Loucy (cell line): ENCODE measurements at regions not wholly inside any gene's neighbourhood (a gene's known extent, or its start where the extent isn't known, plus 50 kb on each side); places are given as distances from the start of the nearest gene placed in this dataset.

ENCODE experiments used
- H2AFZ ChIP-seq: fragments of 200-600 bp; sonication (generic); 2 replicates; pipeline ENCODE4 v1.6.0; 2016; ENCODE audit warnings: antibody characterized with exemption, mild to moderate bottlenecking, low read length, moderate library complexity
- H3F3A ChIP-seq: fragments of 200-600 bp; 2 replicates; pipeline ENCODE4 v1.6.0; 2016; ENCODE audit warnings: antibody characterized with exemption, low read depth, mild to moderate bottlenecking
- H3K27me3 ChIP-seq: fragments of 200-600 bp; sonication (generic); 2 replicates; pipeline ENCODE4 v1.6.1; 2014; ENCODE audit warnings: low read length, mild to moderate bottlenecking; ENCODE audit not compliant: insufficient read depth, poor library complexity, severe bottlenecking
- H3K36me3 ChIP-seq: fragments of 200-600 bp; sonication (generic); 2 replicates; pipeline ENCODE4 v1.6.1; 2016; ENCODE audit warnings: low read length; ENCODE audit not compliant: insufficient read depth
- H3K4me1 ChIP-seq: fragments of 200-600 bp; sonication (generic); 2 replicates; pipeline ENCODE4 v1.5.1; 2014; ENCODE audit warnings: low read length, mild to moderate bottlenecking; ENCODE audit not compliant: insufficient read depth, poor library complexity, severe bottlenecking
- H3K4me2 ChIP-seq: fragments of 200-600 bp; sonication (generic); 2 replicates; pipeline ENCODE4 v1.6.0; 2014; ENCODE audit warnings: antibody characterized with exemption, low read length, low read depth, mild to moderate bottlenecking; ENCODE audit not compliant: poor library complexity, severe bottlenecking
- H3K4me3 ChIP-seq: fragments of 200-600 bp; sonication (generic); 2 replicates; pipeline ENCODE4 v1.5.1; 2014; ENCODE audit warnings: low read length, mild to moderate bottlenecking, mixed read lengths; ENCODE audit not compliant: poor library complexity, severe bottlenecking
- H3K79me2 ChIP-seq: fragments of 200-600 bp; sonication (generic); 2 replicates; pipeline ENCODE4 v1.6.1; 2014; ENCODE audit warnings: low read length; ENCODE audit not compliant: insufficient read depth
- H3K9ac ChIP-seq: fragments of 200-600 bp; sonication (generic); 2 replicates; pipeline ENCODE4 v1.6.0; 2014; ENCODE audit warnings: mild to moderate bottlenecking, low read depth, low read length, moderate library complexity; ENCODE audit not compliant: poor library complexity, severe bottlenecking
- H3K9me2 ChIP-seq: fragments of 200-600 bp; sonication (generic); replicated peaks from 2 replicates; pipeline ENCODE4 v1.6.1; 2016; ENCODE audit warnings: low read depth, low read length, mixed read lengths
- H3K9me3 ChIP-seq: fragments of 200-600 bp; sonication (generic); 2 replicates; pipeline ENCODE4 v1.6.1; 2014; ENCODE audit warnings: mild to moderate bottlenecking, antibody characterized with exemption, low read length, low read depth; ENCODE audit not compliant: insufficient read depth
- H4K20me1 ChIP-seq: fragments of 200-600 bp; sonication (generic); 2 replicates; pipeline ENCODE4 v1.6.0; 2014; ENCODE audit warnings: antibody characterized with exemption, low read length, mild to moderate bottlenecking; ENCODE audit not compliant: insufficient read depth, poor library complexity, severe bottlenecking
- EZH2phosphoT487 ChIP-seq: fragments of 200-600 bp; IDR thresholded peaks from 2 replicates; pipeline ENCODE4 v1.6.1; 2018; ENCODE audit warnings: antibody characterized with exemption, mild to moderate bottlenecking, moderate library complexity, borderline replicate concordance
- TF ChIP-seq, protein P1 (sequence below): fragments of 200-600 bp; sonication (generic); conservative IDR thresholded peaks from 2 replicates; pipeline ENCODE4 v1.5.1; 2014; ENCODE audit warnings: mild to moderate bottlenecking, antibody characterized with exemption, low read length

GRCh38 chr4:12123707-12124106 lies 695.0 kb upstream of the HS3ST1 start:
- H3F3A ChIP-seq, result no peaks in the 10 kb centered on the region
- H2AFZ ChIP-seq, result no peak overlapping the region
- H3K9ac ChIP-seq, result no peak overlapping the region
- no peaks in the 10 kb centered on the region for H3K4me1 ChIP-seq
- no peaks in the 10 kb centered on the region for H3K9me2 ChIP-seq
- H4K20me1 ChIP-seq, result no peaks in the 10 kb centered on the region
- no peaks in the 10 kb centered on the region for H3K27me3 ChIP-seq
- H3K4me3 ChIP-seq, result no peak overlapping the region
- H3K79me2 ChIP-seq, result no peaks in the 10 kb centered on the region
- H3K36me3 ChIP-seq, result no peaks in the 10 kb centered on the region
- no peaks in the 10 kb centered on the region for H3K9me3 ChIP-seq
- no peak overlapping the region for H3K4me2 ChIP-seq
- TF ChIP-seq, protein P1, sequence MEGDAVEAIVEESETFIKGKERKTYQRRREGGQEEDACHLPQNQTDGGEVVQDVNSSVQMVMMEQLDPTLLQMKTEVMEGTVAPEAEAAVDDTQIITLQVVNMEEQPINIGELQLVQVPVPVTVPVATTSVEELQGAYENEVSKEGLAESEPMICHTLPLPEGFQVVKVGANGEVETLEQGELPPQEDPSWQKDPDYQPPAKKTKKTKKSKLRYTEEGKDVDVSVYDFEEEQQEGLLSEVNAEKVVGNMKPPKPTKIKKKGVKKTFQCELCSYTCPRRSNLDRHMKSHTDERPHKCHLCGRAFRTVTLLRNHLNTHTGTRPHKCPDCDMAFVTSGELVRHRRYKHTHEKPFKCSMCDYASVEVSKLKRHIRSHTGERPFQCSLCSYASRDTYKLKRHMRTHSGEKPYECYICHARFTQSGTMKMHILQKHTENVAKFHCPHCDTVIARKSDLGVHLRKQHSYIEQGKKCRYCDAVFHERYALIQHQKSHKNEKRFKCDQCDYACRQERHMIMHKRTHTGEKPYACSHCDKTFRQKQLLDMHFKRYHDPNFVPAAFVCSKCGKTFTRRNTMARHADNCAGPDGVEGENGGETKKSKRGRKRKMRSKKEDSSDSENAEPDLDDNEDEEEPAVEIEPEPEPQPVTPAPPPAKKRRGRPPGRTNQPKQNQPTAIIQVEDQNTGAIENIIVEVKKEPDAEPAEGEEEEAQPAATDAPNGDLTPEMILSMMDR, result no peak
- no peak for TF ChIP-seq EZH2phosphoT487

DNA sequence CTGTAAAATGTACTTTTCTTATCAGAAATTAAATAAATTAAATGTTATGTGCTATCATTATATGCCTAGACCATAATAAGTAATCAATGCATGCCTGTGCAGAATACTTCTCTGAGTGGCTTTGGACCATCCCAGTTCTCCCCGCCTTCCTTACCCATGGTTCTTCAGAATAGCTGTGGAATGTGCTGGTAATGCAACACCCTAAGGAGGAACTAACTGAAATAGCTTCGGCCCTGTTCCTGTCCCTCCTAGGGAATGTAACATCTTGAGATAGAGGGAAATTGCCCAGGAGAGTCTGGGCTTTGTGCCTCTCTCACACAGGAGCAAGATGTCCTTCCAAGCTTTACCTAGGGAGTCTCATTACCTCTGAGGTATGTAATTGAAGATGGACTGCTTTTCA lies 693.6 kb upstream of the HS3ST1 start:
- no peak overlapping the region for H3K4me3 ChIP-seq
- H3K9ac ChIP-seq, result no peak overlapping the region
- H3K4me1 ChIP-seq, result no peaks in the 10 kb centered on the region
- H2AFZ ChIP-seq, result no peak overlapping the region
- TF ChIP-seq, protein P1, result no peak
- TF ChIP-seq EZH2phosphoT487, result no peak
- no peaks in the 10 kb centered on the region for H3K27me3 ChIP-seq
- no peaks in the 10 kb centered on the region for H3K79me2 ChIP-seq
- H3K36me3 ChIP-seq, result no peaks in the 10 kb centered on the region
- H4K20me1 ChIP-seq, result no peaks in the 10 kb centered on the region
- H3F3A ChIP-seq, result no peaks in the 10 kb centered on the region
- H3K4me2 ChIP-seq, result no peak overlapping the region
- H3K9me2 ChIP-seq, result no peaks in the 10 kb centered on the region
- H3K9me3 ChIP-seq, result no peaks in the 10 kb centered on the region

DNA sequence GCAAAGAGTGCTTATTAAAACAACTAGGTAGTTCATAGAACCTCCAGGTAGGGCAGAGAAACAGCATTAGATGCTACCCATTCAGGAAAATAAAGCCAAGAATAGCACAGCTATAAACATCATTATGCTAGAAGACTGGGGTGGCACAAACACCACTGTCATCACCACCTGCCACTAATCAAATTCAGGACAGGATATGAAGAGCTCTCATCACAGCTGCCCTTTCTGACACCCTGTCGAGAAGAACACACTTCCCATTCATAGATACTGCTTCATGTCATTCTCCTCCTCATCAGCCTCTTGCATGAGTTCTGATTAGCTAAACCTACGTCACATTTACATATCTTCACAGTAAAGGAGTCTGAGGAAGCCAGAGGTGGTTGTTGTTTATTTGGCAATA lies 692.3 kb upstream of the HS3ST1 start:
- H3K4me2 ChIP-seq, result no peak overlapping the region
- no peak for TF ChIP-seq EZH2phosphoT487
- TF ChIP-seq, protein P1, result no peak
- H3K36me3 ChIP-seq, result no peaks in the 10 kb centered on the region
- H3K9ac ChIP-seq, result no peak overlapping the region
- no peaks in the 10 kb centered on the region for H3K9me3 ChIP-seq
- no peaks in the 10 kb centered on the region for H3F3A ChIP-seq
- no peaks in the 10 kb centered on the region for H3K9me2 ChIP-seq
- no peak overlapping the region for H2AFZ ChIP-seq
- no peaks in the 10 kb centered on the region for H3K79me2 ChIP-seq
- no peaks in the 10 kb centered on the region for H4K20me1 ChIP-seq
- no peaks in the 10 kb centered on the region for H3K4me1 ChIP-seq
- no peaks in the 10 kb centered on the region for H3K27me3 ChIP-seq
- H3K4me3 ChIP-seq, result no peak overlapping the region
